ENCODE measurements at regions not wholly inside any gene's neighbourhood (a gene's known extent, or its start where the extent isn't known, plus 50 kb on each side); places are given as distances from the start of the nearest gene placed in this dataset.

GRCh38 chr12:38152816-38153736 is 163.5 kb upstream of the ALG10B start:
- no peaks in the 10 kb centered on the region for H3K4me1 Mint-ChIP-seq
- ATAC-seq (no peak), DNase-seq (ENCODE audit: low spot score in 2 of 2) (peak in 1 of 2 donors; percentile 29)
- peaks cover 9% of the 10 kb centered on the region for H3K9me3 Mint-ChIP-seq
- no peak overlapping the region for H3K4me3 Mint-ChIP-seq
- no peaks in the 10 kb centered on the region for H3K36me3 Mint-ChIP-seq
- H3K27ac Mint-ChIP-seq: no peak overlapping the region

GRCh38 chr12:38153737-38154061 is 162.9 kb upstream of the ALG10B start:
- Mint-ChIP-seq H3K27ac (no peak overlapping the region), H3K4me3 (no peak overlapping the region), H3K36me3 (no peaks in the 10 kb centered on the region), H3K9me3 (peaks cover 4% of the 10 kb centered on the region), H3K4me1 (no peaks in the 10 kb centered on the region)
- ATAC-seq: no peak
- no peak for DNase-seq (ENCODE audit: low spot score in 2 of 2)

GRCh38 chr12:38154096-38155019 is 162.2 kb upstream of the ALG10B start:
- H3K9me3 Mint-ChIP-seq: no peaks in the 10 kb centered on the region
- H3K4me3 Mint-ChIP-seq: no peak overlapping the region
- H3K27ac Mint-ChIP-seq: no peak overlapping the region
- DNase-seq (ENCODE audit: low spot score in 2 of 2): peak in 1 of 2 donors; percentile 33
- H3K36me3 Mint-ChIP-seq: no peaks in the 10 kb centered on the region
- H3K4me1 Mint-ChIP-seq: no peaks in the 10 kb centered on the region
- no peak for ATAC-seq

GRCh38 chr12:38155020-38155395 is 161.6 kb upstream of the ALG10B start:
- ATAC-seq: no peak
- Mint-ChIP-seq H3K36me3 (no peaks in the 10 kb centered on the region), H3K27ac (no peak overlapping the region), H3K4me3 (no peak overlapping the region), H3K9me3 (no peaks in the 10 kb centered on the region), H3K4me1 (no peaks in the 10 kb centered on the region)
- DNase-seq (ENCODE audit: low spot score in 2 of 2): peak in 1 of 2 donors; percentile 32

GRCh38 chr12:38155526-38156496 is 160.8 kb upstream of the ALG10B start:
- Mint-ChIP-seq H3K36me3 (no peaks in the 10 kb centered on the region), H3K27ac (no peak overlapping the region), H3K4me1 (no peaks in the 10 kb centered on the region), H3K4me3 (no peak overlapping the region), H3K9me3 (no peaks in the 10 kb centered on the region)
- ATAC-seq (no peak), DNase-seq (ENCODE audit: low spot score in 2 of 2) (peak in 1 of 2 donors; percentile 22)

- no peak overlapping the region for H3K4me3 Mint-ChIP-seq
- no peak overlapping the region for H3K27ac Mint-ChIP-seq
- H3K36me3 Mint-ChIP-seq: no peaks in the 10 kb centered on the region
- no peak for ATAC-seq
- H3K4me1 Mint-ChIP-seq: no peaks in the 10 kb centered on the region
- DNase-seq (ENCODE audit: low spot score in 2 of 2): peak in 1 of 2 donors; percentile 13
- H3K9me3 Mint-ChIP-seq: no peaks in the 10 kb centered on the region
Observed at GRCh38 chr12:38156497-38157245, 159.9 kb upstream of the ALG10B start.

GRCh38 chr12:38157274-38157932 is 159.2 kb upstream of the ALG10B start:
- ATAC-seq (no peak), DNase-seq (ENCODE audit: low spot score in 2 of 2) (peak in 1 of 2 donors; percentile 35)
- Mint-ChIP-seq H3K27ac (no peak overlapping the region), H3K4me3 (no peak overlapping the region), H3K4me1 (no peaks in the 10 kb centered on the region), H3K36me3 (no peaks in the 10 kb centered on the region), H3K9me3 (peaks cover 3% of the 10 kb centered on the region)

GRCh38 chr12:38157933-38158401 is 158.6 kb upstream of the ALG10B start:
- Mint-ChIP-seq H3K9me3 (peaks cover 5% of the 10 kb centered on the region), H3K27ac (no peak overlapping the region), H3K36me3 (no peaks in the 10 kb centered on the region), H3K4me3 (no peak overlapping the region), H3K4me1 (no peaks in the 10 kb centered on the region)
- ATAC-seq: no peak
- DNase-seq (ENCODE audit: low spot score in 2 of 2): peak in 1 of 2 donors; percentile 15

GRCh38 chr12:38158428-38159091 is 158.0 kb upstream of the ALG10B start:
- Mint-ChIP-seq H3K4me1 (no peaks in the 10 kb centered on the region), H3K9me3 (peaks cover 5% of the 10 kb centered on the region), H3K27ac (no peak overlapping the region), H3K36me3 (no peaks in the 10 kb centered on the region), H3K4me3 (no peak overlapping the region)
- ATAC-seq (no peak), DNase-seq (ENCODE audit: low spot score in 2 of 2) (peak in 1 of 2 donors; percentile 26)

- ATAC-seq: no peak
Observed at GRCh38 chr12:38159092-38159551, 157.5 kb upstream of the ALG10B start.

GRCh38 chr12:38159591-38160317 is 156.8 kb upstream of the ALG10B start:
- Mint-ChIP-seq H3K36me3 (no peaks in the 10 kb centered on the region), H3K9me3 (peaks cover 5% of the 10 kb centered on the region), H3K4me1 (no peaks in the 10 kb centered on the region), H3K27ac (no peak overlapping the region), H3K4me3 (no peak overlapping the region)
- DNase-seq (ENCODE audit: low spot score in 2 of 2) (peak in 1 of 2 donors; percentile 20), ATAC-seq (no peak)

More at GRCh38 chr12:38159092-38159551, 157.5 kb upstream of the ALG10B start:
- Mint-ChIP-seq H3K4me3 (no peak overlapping the region), H3K9me3 (peaks cover 5% of the 10 kb centered on the region), H3K4me1 (no peaks in the 10 kb centered on the region), H3K27ac (no peak overlapping the region), H3K36me3 (no peaks in the 10 kb centered on the region)
- no peak for DNase-seq (ENCODE audit: low spot score in 2 of 2)

GRCh38 chr12:38160318-38161122 is 156.1 kb upstream of the ALG10B start:
- no peaks in the 10 kb centered on the region for H3K36me3 Mint-ChIP-seq
- no peak overlapping the region for H3K4me3 Mint-ChIP-seq
- no peak overlapping the region for H3K27ac Mint-ChIP-seq
- peaks cover 5% of the 10 kb centered on the region for H3K9me3 Mint-ChIP-seq
- H3K4me1 Mint-ChIP-seq: no peaks in the 10 kb centered on the region
- ATAC-seq (no peak), DNase-seq (ENCODE audit: low spot score in 2 of 2) (peak in 1 of 2 donors; percentile 20)

All from stimulated activated effector memory CD8-positive, alpha-beta T cell treated with anti-CD3 and anti-CD28 coated beads, Interleukin-12 subunit alpha, Interleukin-12 subunit beta, amount 100 ng/mL, for 72 hours (primary cell).